Esophagus squamous epithelium (tissue), 4 donors: ENCODE measurements at regions not wholly inside any gene's neighbourhood (a gene's known extent, or its start where the extent isn't known, plus 50 kb on each side); places are given as distances from the start of the nearest gene placed in this dataset.

ENCODE experiments used
- CTCF ChIP-seq, 6 experiments: fragments of 450-650 bp in 4 of 6; fragments of 200-600 bp in 2 of 6; sonication (generic) in 2 of 6; IDR thresholded peaks; one replicate each; pipeline ENCODE4 v1.5.1; 2016 to 2019; ENCODE audit warnings: antibody characterized with exemption in 6 of 6, mild to moderate bottlenecking in 4 of 6, moderate library complexity in 4 of 6
- POLR2A ChIP-seq, 4 donors: fragments of 450-650 bp; IDR thresholded peaks; one replicate each; pipeline ENCODE4 v1.6.1; 2017; ENCODE audit warnings: antibody characterized with exemption in 4 of 4, mild to moderate bottlenecking in 4 of 4, moderate library complexity in 3 of 4

GRCh38 chr2:176544557-176544956, 275.3 kb downstream of the MTX2 start:
- no peak for TF ChIP-seq CTCF (IDR thresholded peaks at IDR 0.05)
- TF ChIP-seq POLR2A (IDR thresholded peaks at IDR 0.05): no peak
